GM12864 (cell line): ENCODE measurements at regions not wholly inside any gene's neighbourhood (a gene's known extent, or its start where the extent isn't known, plus 50 kb on each side); places are given as distances from the start of the nearest gene placed in this dataset.

ENCODE experiments used
- DNase-seq: peaks from one replicate; pipeline ENCODE4 v3.0.0-alpha.2; 2011; ENCODE audit warnings: low read depth
- H3K4me3 ChIP-seq: 2 replicates; pipeline ENCODE4 v1.5.1; 2011; ENCODE audit warnings: mild to moderate bottlenecking, low read depth, low read length, control low read depth
- TF ChIP-seq, protein P1 (sequence below): IDR thresholded peaks from 2 replicates; pipeline ENCODE4 v1.5.1; 2011; ENCODE audit warnings: low read depth, mild to moderate bottlenecking, moderate library complexity, low read length, control low read depth, inconsistent platforms; ENCODE audit errors: missing control alignments

DNA sequence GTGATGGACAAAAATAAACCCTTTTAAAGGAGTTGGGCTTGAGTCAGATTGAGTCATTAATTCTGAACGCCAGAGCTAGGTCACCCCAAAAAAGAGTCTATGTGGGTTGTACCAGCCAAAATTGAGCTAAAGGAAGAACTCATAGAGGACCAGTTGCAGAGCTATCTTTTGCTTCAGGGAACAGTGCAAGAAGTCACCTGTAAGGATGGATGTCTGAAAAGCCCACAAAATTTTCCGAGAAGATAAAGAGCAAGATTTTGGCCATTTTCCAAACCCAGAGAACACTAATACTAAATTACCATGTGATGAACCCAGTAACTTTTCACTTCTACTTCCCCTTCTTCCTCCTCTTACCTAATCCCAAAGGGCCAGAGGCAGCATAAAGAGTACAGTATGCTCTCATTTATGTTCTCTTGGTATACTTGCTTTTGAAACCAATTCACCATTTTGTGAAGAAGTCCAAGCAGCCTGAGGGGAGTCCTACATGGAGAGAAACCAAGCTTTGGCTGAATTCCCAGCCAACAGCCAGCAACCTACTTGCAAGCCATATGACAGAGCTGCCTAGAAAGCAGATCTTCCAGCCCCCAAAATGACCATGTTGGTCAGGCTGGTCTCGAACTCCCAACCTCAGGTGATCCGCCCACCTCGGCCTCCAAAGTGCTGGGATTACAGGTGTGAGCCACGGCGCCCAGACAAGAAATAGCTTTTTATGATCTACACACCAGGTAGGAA is 551.7 kb downstream of the SATB2 start:
- no peak overlapping the region for H3K4me3 ChIP-seq
- DNase-seq: peak; percentile 1
- TF ChIP-seq, protein P1, sequence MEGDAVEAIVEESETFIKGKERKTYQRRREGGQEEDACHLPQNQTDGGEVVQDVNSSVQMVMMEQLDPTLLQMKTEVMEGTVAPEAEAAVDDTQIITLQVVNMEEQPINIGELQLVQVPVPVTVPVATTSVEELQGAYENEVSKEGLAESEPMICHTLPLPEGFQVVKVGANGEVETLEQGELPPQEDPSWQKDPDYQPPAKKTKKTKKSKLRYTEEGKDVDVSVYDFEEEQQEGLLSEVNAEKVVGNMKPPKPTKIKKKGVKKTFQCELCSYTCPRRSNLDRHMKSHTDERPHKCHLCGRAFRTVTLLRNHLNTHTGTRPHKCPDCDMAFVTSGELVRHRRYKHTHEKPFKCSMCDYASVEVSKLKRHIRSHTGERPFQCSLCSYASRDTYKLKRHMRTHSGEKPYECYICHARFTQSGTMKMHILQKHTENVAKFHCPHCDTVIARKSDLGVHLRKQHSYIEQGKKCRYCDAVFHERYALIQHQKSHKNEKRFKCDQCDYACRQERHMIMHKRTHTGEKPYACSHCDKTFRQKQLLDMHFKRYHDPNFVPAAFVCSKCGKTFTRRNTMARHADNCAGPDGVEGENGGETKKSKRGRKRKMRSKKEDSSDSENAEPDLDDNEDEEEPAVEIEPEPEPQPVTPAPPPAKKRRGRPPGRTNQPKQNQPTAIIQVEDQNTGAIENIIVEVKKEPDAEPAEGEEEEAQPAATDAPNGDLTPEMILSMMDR: no peak

DNA sequence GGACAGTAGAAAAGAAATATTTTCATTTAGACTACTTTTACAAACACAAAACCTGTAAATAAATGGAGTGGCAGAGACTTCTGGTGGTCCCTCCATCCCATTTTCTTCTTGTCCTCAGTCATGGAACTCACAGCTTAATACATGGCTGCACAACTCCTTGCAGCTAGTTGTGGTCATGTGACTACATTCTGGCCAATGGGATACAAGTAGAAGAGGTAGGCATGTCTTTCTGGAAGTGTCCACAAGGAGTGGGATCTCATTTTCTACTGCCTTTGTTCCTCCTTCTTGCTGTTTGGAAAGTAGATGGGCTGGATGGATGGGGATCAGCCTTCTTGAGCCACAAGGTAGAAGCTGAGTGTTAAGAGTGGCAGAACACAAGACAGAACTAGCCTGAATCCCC is 555.8 kb downstream of the SATB2 start:
- no peak for DNase-seq
- TF ChIP-seq, protein P1: no peak
- no peak overlapping the region for H3K4me3 ChIP-seq

DNA sequence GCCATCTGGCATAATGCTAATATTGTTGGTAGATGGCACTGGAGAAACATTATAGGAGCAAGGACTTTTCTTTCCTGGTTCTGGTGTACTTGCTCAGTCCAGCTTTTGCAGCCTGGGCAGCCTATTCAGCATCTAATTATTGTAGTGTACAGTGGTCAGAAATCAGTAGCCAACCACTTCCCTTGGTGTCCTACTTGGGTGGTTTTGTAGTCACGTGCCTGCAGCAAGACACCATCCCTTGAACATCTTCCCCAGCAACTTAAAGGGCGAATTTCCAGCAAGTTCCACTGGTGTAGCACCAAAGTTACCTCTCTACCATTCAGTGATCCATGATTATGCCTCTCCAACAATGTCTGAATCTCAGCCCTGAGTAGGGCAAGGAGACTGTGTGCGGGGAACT is 557.6 kb downstream of the SATB2 start:
- DNase-seq: no peak
- TF ChIP-seq, protein P1: no peak
- H3K4me3 ChIP-seq: no peak overlapping the region

DNA sequence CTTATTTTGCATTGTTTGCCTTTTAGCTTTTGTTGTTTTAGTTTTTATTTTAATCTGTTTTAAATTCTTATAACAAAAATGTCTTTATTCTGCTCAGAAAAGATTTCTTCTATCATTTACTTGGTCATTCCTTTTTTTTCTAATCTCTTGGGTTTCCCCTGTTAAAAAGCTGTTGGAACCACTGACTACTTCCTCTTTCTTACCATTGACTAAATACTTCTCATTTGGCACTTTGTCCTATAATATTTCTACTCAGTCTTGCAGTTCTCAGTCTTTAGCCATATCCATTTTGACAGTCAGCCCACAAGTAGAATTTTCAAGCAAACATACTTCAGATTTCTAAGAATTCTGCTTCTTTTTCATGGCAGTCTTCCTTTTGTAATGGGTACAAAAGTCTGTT is 567.2 kb downstream of the SATB2 start:
- no peak for DNase-seq
- TF ChIP-seq, protein P1: no peak

DNA sequence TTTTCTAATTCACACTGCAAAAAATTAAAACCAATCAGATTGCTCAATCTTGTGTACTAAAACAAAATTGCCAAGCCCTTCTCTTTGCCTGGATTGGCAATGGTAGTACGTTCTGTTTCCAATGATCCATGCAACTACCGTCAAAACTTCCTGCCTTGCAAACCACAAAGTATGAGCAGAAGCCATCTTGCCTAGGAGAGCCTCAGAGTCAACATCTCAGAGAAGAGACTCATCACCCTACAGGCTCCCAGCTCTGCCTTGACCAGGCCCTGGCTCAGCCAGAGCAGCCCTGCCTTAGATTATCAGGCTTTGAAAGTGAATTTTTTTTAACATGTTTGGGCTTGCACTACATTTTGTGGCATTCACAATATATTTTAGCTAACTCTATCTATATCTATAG is 574.1 kb downstream of the SATB2 start:
- TF ChIP-seq, protein P1: no peak
- no peak for DNase-seq
- H3K4me3 ChIP-seq: no peak overlapping the region

More for the DNA sequence above, 567.2 kb downstream of the SATB2 start:
- no peak overlapping the region for H3K4me3 ChIP-seq

DNA sequence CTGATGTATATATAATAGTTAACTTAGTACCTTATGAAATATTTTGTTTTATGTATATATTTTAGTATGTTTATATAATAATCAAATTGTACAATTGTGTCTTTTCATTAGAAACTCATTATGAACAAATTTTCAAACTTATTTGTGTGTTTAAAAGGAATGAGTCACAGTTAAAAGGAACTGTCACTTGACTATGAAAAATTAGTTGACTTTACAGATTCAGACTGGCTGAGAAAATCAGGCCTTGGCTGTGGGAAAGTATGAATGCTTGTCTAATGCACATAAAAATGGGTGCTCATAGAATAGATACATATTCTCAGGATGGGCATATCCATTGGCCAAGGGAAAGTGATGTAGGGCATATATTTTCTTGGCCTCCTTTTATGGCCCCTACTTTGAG is 576.8 kb downstream of the SATB2 start:
- TF ChIP-seq, protein P1: no peak
- DNase-seq: no peak
- H3K4me3 ChIP-seq: no peak overlapping the region

DNA sequence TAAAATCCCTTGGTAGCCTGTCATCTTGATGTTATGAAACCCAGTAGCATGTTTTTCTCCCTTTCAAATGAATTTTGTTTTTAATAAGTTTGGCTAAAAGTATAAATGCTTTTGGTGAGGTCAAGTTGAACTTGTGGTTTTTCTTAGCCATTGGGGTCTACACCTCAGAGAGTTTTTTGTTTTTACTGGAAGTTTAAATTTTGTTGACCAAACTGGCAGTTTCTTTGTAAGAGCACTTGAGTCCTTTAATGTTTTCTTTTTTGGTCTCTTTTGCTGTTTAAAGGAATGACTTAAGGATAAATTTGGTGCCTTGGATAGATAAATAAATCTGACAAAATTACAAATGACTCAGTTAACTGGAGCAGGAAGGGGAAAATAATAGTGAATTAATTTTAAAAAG is 577.3 kb downstream of the SATB2 start:
- DNase-seq: no peak
- TF ChIP-seq, protein P1: no peak
- H3K4me3 ChIP-seq: no peak overlapping the region
